Uterus (tissue), 2 donors: ENCODE measurements at regions not wholly inside any gene's neighbourhood (a gene's known extent, or its start where the extent isn't known, plus 50 kb on each side); places are given as distances from the start of the nearest gene placed in this dataset.

Experiments used
- POLR2A ChIP-seq, 2 donors: fragments of 450-650 bp; IDR thresholded peaks; one replicate each; pipeline ENCODE4 v1.6.1; 2016; ENCODE audit warnings: antibody characterized with exemption in 2 of 2, mild to moderate bottlenecking in 1 of 2, moderate library complexity in 1 of 2
- TF ChIP-seq, protein P1 (sequence below), 4 experiments: fragments of 200-600 bp in 2 of 4; fragments of 450-650 bp in 2 of 4; sonication (generic) in 2 of 4; IDR thresholded peaks; one replicate each; pipeline ENCODE4 v1.5.1; 2016 to 2019; ENCODE audit warnings: antibody characterized with exemption in 4 of 4, mild to moderate bottlenecking in 2 of 4, moderate library complexity in 1 of 4

DNA sequence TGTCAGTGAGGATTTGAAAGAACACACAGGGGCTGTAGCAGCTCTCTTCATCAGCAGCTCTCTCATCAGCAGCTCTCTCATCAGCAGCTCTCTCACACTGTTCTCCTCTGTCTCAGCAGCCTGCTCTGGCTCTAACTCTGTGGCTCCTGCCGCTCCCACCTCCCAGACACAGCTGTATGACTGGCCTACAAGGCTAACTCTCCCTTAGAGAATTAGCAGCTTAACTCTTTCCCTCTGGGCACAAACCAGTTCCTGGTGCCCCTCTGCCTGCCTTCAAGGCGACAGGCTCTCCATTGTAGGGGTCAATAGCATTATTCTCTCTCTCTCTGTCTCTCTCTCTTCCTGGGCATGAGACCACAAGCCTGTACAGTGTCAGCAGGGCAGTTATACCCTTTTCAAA lies 385.6 kb upstream of the PCDH10 start:
- TF ChIP-seq, protein P1, sequence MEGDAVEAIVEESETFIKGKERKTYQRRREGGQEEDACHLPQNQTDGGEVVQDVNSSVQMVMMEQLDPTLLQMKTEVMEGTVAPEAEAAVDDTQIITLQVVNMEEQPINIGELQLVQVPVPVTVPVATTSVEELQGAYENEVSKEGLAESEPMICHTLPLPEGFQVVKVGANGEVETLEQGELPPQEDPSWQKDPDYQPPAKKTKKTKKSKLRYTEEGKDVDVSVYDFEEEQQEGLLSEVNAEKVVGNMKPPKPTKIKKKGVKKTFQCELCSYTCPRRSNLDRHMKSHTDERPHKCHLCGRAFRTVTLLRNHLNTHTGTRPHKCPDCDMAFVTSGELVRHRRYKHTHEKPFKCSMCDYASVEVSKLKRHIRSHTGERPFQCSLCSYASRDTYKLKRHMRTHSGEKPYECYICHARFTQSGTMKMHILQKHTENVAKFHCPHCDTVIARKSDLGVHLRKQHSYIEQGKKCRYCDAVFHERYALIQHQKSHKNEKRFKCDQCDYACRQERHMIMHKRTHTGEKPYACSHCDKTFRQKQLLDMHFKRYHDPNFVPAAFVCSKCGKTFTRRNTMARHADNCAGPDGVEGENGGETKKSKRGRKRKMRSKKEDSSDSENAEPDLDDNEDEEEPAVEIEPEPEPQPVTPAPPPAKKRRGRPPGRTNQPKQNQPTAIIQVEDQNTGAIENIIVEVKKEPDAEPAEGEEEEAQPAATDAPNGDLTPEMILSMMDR (IDR thresholded peaks at IDR 0.05): no peak
- no peak for TF ChIP-seq POLR2A (IDR thresholded peaks at IDR 0.05)
